GM13976 (cell line): ENCODE measurements at regions not wholly inside any gene's neighbourhood (a gene's known extent, or its start where the extent isn't known, plus 50 kb on each side); places are given as distances from the start of the nearest gene placed in this dataset.

Experiments used
- DNase-seq: peaks from one replicate; pipeline ENCODE4 v3.0.0; 2012; ENCODE audit warnings: low spot score
- CTCF ChIP-seq: IDR thresholded peaks from 2 replicates; pipeline ENCODE4 v1.5.1; 2012; ENCODE audit warnings: borderline replicate concordance, mild to moderate bottlenecking; ENCODE audit not compliant: insufficient read depth; ENCODE audit errors: extremely low read depth, missing control alignments, control extremely low read depth
- in situ Hi-C: fragments of 300-500 bp; cut with MboI; formaldehyde crosslinking; loops from one replicate; pipeline ENCODE4 v1.12.0; 2022; ENCODE audit warnings: low sequenced_read_pairs, mixed read lengths, inconsistent platforms; ENCODE audit not compliant: unreplicated experiment

GRCh38 chr1:103362348-103363007, 163.0 kb upstream of the RNPC3 start:
- TF ChIP-seq CTCF: no peak
- DNase-seq: no peak
- in situ Hi-C loops: no loop called here

GRCh38 chr1:103353391-103353790, 172.1 kb upstream of the RNPC3 start:
- in situ Hi-C loops: no loop called here
- no peak for DNase-seq
- no peak for TF ChIP-seq CTCF

GRCh38 chr1:103348136-103348535, 177.4 kb upstream of the RNPC3 start:
- in situ Hi-C loops: no loop called here
- no peak for TF ChIP-seq CTCF
- DNase-seq: no peak

GRCh38 chr1:103344930-103345329, 180.6 kb upstream of the RNPC3 start:
- TF ChIP-seq CTCF: no peak
- in situ Hi-C loops: no loop called here
- DNase-seq: no peak

- no peak for DNase-seq
- TF ChIP-seq CTCF: no peak
- in situ Hi-C loops: no loop called here
These were observed 184.1 kb upstream of the RNPC3 start for GRCh38 chr1:103341377-103341880.

- DNase-seq: no peak
- in situ Hi-C loops: no loop called here
- no peak for TF ChIP-seq CTCF
These were observed 187.7 kb upstream of the RNPC3 start for GRCh38 chr1:103337779-103338178.
